Esophagus muscularis mucosa (tissue), 4 donors: ENCODE measurements at regions not wholly inside any gene's neighbourhood (a gene's known extent, or its start where the extent isn't known, plus 50 kb on each side); places are given as distances from the start of the nearest gene placed in this dataset.

Source experiments
- EP300 ChIP-seq: sonication (generic); formaldehyde crosslinking; IDR thresholded peaks from one replicate; pipeline ENCODE4 v1.6.1; 2017; ENCODE audit warnings: antibody characterized with exemption
- POLR2A ChIP-seq: fragments of 450-650 bp; IDR thresholded peaks from one replicate; pipeline ENCODE4 v1.6.1; 2017; ENCODE audit warnings: antibody characterized with exemption, moderate library complexity, mild to moderate bottlenecking, low read depth
- POLR2AphosphoS5 ChIP-seq, 2 donors: sonication (generic); formaldehyde crosslinking; IDR thresholded peaks; one replicate each; pipeline ENCODE4 v1.6.1; 2017; ENCODE audit warnings: antibody characterized with exemption in 2 of 2
- TF ChIP-seq, protein P1 (sequence below), 3 experiments: fragments of 200-600 bp in 2 of 3; fragments of 450-650 bp in 1 of 3; sonication (generic) in 2 of 3; IDR thresholded peaks; one replicate each; pipeline ENCODE4 v1.5.1; 2017 to 2019; ENCODE audit warnings: antibody characterized with exemption in 3 of 3, mild to moderate bottlenecking in 2 of 3, moderate library complexity in 1 of 3

DNA sequence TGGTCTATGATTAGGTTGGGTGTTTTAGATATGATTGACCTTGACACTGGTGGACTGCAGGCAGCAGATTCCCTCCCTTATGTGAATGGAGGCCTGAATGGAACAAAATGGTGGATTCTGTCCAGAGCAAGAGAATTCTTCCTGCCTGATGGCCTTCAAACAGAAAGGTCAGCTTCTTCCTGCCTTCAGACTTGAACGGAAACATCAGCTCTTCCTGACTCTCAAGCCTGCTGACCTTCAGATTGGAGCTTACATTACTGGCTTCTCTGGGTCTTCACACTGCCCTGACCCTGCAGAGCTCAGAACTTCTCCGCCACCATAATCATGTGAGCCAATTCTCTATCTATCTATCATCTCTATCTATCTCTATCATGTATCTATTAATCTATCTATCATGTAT lies 111.6 kb downstream of the RAMP3 start:
- TF ChIP-seq EP300: no peak
- TF ChIP-seq, protein P1, sequence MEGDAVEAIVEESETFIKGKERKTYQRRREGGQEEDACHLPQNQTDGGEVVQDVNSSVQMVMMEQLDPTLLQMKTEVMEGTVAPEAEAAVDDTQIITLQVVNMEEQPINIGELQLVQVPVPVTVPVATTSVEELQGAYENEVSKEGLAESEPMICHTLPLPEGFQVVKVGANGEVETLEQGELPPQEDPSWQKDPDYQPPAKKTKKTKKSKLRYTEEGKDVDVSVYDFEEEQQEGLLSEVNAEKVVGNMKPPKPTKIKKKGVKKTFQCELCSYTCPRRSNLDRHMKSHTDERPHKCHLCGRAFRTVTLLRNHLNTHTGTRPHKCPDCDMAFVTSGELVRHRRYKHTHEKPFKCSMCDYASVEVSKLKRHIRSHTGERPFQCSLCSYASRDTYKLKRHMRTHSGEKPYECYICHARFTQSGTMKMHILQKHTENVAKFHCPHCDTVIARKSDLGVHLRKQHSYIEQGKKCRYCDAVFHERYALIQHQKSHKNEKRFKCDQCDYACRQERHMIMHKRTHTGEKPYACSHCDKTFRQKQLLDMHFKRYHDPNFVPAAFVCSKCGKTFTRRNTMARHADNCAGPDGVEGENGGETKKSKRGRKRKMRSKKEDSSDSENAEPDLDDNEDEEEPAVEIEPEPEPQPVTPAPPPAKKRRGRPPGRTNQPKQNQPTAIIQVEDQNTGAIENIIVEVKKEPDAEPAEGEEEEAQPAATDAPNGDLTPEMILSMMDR (IDR thresholded peaks at IDR 0.05): no peak
- TF ChIP-seq POLR2A: no peak
- no peak for TF ChIP-seq POLR2AphosphoS5 (IDR thresholded peaks at IDR 0.05)
